GM19468 (cell line): ENCODE measurements at regions not wholly inside any gene's neighbourhood (a gene's known extent, or its start where the extent isn't known, plus 50 kb on each side); places are given as distances from the start of the nearest gene placed in this dataset.

Experiments
- ATAC-seq: cut with Tn5 transposase; IDR thresholded peaks from one replicate; pipeline ENCODE4 v1.9.1; 2021; ENCODE audit warnings: mild to moderate bottlenecking, moderate library complexity, moderate number of reproducible peaks; ENCODE audit not compliant: unreplicated experiment; ENCODE audit errors: extremely low read depth

- ATAC-seq: no peak
These were observed 90.5 kb upstream of the RFC3 start for GRCh38 chr13:33727297-33728083.

GRCh38 chr13:33728271-33729037, 89.5 kb upstream of the RFC3 start:
- peak; percentile 92 for ATAC-seq

- ATAC-seq: no peak
These were observed 87.8 kb upstream of the RFC3 start for GRCh38 chr13:33730147-33730546.

- no peak for ATAC-seq
These were observed 87.3 kb upstream of the RFC3 start for GRCh38 chr13:33730619-33731018.

- ATAC-seq: no peak
These were observed 82.7 kb upstream of the RFC3 start for GRCh38 chr13:33735276-33735675.

- ATAC-seq: no peak
These were observed 78.7 kb upstream of the RFC3 start for GRCh38 chr13:33739254-33739653.

GRCh38 chr13:33740134-33740538, 77.8 kb upstream of the RFC3 start:
- ATAC-seq: no peak

GRCh38 chr13:33742321-33742720, 75.6 kb upstream of the RFC3 start:
- ATAC-seq: no peak

- peak; percentile 63 for ATAC-seq
These were observed 74.2 kb upstream of the RFC3 start for GRCh38 chr13:33743438-33744368.

GRCh38 chr13:33744589-33745369, 73.2 kb upstream of the RFC3 start:
- ATAC-seq: no peak

GRCh38 chr13:33745370-33746324, 72.3 kb upstream of the RFC3 start:
- peak; percentile 36 for ATAC-seq

GRCh38 chr13:33746867-33747266, 71.1 kb upstream of the RFC3 start:
- ATAC-seq: no peak

GRCh38 chr13:33751151-33751550, 66.8 kb upstream of the RFC3 start:
- no peak for ATAC-seq

GRCh38 chr13:33752094-33752493, 65.9 kb upstream of the RFC3 start:
- no peak for ATAC-seq

- no peak for ATAC-seq
These were observed 65.4 kb upstream of the RFC3 start for GRCh38 chr13:33752597-33752996.

GRCh38 chr13:33756929-33757328, 61.0 kb upstream of the RFC3 start:
- ATAC-seq: no peak

GRCh38 chr13:33757713-33758112, 60.2 kb upstream of the RFC3 start:
- peak; percentile 53 for ATAC-seq

- ATAC-seq: peak; percentile 33
These were observed 59.8 kb upstream of the RFC3 start for GRCh38 chr13:33758113-33758512.

GRCh38 chr13:33761740-33762139, 56.2 kb upstream of the RFC3 start:
- ATAC-seq: no peak
